MM.1S (cell line): ENCODE measurements at regions not wholly inside any gene's neighbourhood (a gene's known extent, or its start where the extent isn't known, plus 50 kb on each side); places are given as distances from the start of the nearest gene placed in this dataset.

Source experiments
- DNase-seq: peaks from one replicate; pipeline ENCODE4 v3.0.0-alpha.2; 2015
- H2AFZ ChIP-seq: fragments of 300-600 bp; sonication (generic); 2 replicates; pipeline ENCODE4 v1.6.0; 2016; ENCODE audit warnings: antibody characterized with exemption, low read length
- H3F3A ChIP-seq: fragments of 300-600 bp; sonication (generic); 2 replicates; pipeline ENCODE4 v1.6.1; 2016; ENCODE audit warnings: mild to moderate bottlenecking, antibody characterized with exemption, low read length, moderate library complexity, mixed read lengths; ENCODE audit not compliant: insufficient read depth
- H3K27ac ChIP-seq: fragments of 300-600 bp; sonication (generic); 2 replicates; pipeline ENCODE4 v1.5.1; 2016; ENCODE audit warnings: mild to moderate bottlenecking, low read length
- H3K27me3 ChIP-seq: fragments of 300-600 bp; sonication (generic); replicated peaks from 2 replicates; pipeline ENCODE4 v1.6.0; 2016; ENCODE audit warnings: low read length; ENCODE audit not compliant: insufficient read depth
- H3K36me3 ChIP-seq: fragments of 300-600 bp; sonication (generic); replicated peaks from 2 replicates; pipeline ENCODE4 v1.6.1; 2016; ENCODE audit warnings: mild to moderate bottlenecking, low read length, mixed read lengths; ENCODE audit not compliant: insufficient read depth
- H3K4me1 ChIP-seq: fragments of 300-600 bp; sonication (generic); 2 replicates; pipeline ENCODE4 v1.6.1; 2016; ENCODE audit warnings: low read length, mixed read lengths
- H3K4me2 ChIP-seq: fragments of 300-600 bp; sonication (generic); 2 replicates; pipeline ENCODE4 v1.6.0; 2016; ENCODE audit warnings: low read depth, low read length
- H3K4me3 ChIP-seq: fragments of 300-600 bp; sonication (generic); 2 replicates; pipeline ENCODE4 v1.5.1; 2016; ENCODE audit warnings: low read length, mixed read lengths
- H3K79me2 ChIP-seq: fragments of 300-600 bp; sonication (generic); 2 replicates; pipeline ENCODE4 v1.6.1; 2016; ENCODE audit warnings: mixed run types, low read length, mixed read lengths
- H3K9ac ChIP-seq: fragments of 300-600 bp; sonication (generic); 2 replicates; pipeline ENCODE4 v1.6.1; 2016; ENCODE audit warnings: low read length, mixed read lengths
- H3K9me2 ChIP-seq: fragments of 300-600 bp; sonication (generic); replicated peaks from 2 replicates; pipeline ENCODE4 v1.6.1; 2016; ENCODE audit warnings: mild to moderate bottlenecking, low read length, mixed read lengths; ENCODE audit not compliant: insufficient read depth
- H3K9me3 ChIP-seq: fragments of 300-600 bp; sonication (generic); replicated peaks from 2 replicates; pipeline ENCODE4 v1.6.1; 2016; ENCODE audit warnings: mild to moderate bottlenecking, low read length, mixed read lengths; ENCODE audit not compliant: insufficient read depth
- H4K20me1 ChIP-seq: fragments of 300-600 bp; sonication (generic); 2 replicates; pipeline ENCODE4 v1.6.1; 2016; ENCODE audit warnings: mild to moderate bottlenecking, low read length, moderate library complexity, mixed read lengths; ENCODE audit not compliant: insufficient read depth
- CTCF ChIP-seq: fragments of 300-600 bp; sonication (generic); IDR thresholded peaks from 2 replicates; pipeline ENCODE4 v1.5.1; 2016; ENCODE audit warnings: antibody characterized with exemption, low read length, mixed read lengths
- EZH2 ChIP-seq: fragments of 300-600 bp; sonication (generic); optimal IDR thresholded peaks from 2 replicates; pipeline ENCODE3; 2017; ENCODE audit warnings: low read depth, mild to moderate bottlenecking, antibody characterized with exemption, low read length, mixed read lengths
- EZH2phosphoT487 ChIP-seq: fragments of 300-600 bp; sonication (generic); IDR thresholded peaks from 2 replicates; pipeline ENCODE4 v1.6.1; 2018; ENCODE audit warnings: antibody characterized with exemption, low read length

GRCh38 chr3:18567293-18567692 lies 142.2 kb upstream of the SATB1 start:
- no peak for DNase-seq
- H3K4me1 ChIP-seq, result no peaks in the 10 kb centered on the region
- H3K9me2 ChIP-seq, result no peaks in the 10 kb centered on the region
- H3K79me2 ChIP-seq, result no peaks in the 10 kb centered on the region
- no peak overlapping the region for H3K27ac ChIP-seq
- H3K9ac ChIP-seq, result no peak overlapping the region
- no peaks in the 10 kb centered on the region for H3K9me3 ChIP-seq
- TF ChIP-seq EZH2phosphoT487 (no peak), EZH2 (no peak), CTCF (no peak)
- H3F3A ChIP-seq, result no peaks in the 10 kb centered on the region
- no peak overlapping the region for H3K4me3 ChIP-seq
- H3K4me2 ChIP-seq, result no peak overlapping the region
- no peaks in the 10 kb centered on the region for H3K27me3 ChIP-seq
- H4K20me1 ChIP-seq, result no peaks in the 10 kb centered on the region
- H2AFZ ChIP-seq, result no peak overlapping the region
- no peaks in the 10 kb centered on the region for H3K36me3 ChIP-seq

GRCh38 chr3:18562364-18563154 lies 137.4 kb upstream of the SATB1 start:
- H3K4me1 ChIP-seq, result no peaks in the 10 kb centered on the region; the same call in 1 of the 2 replicates

GRCh38 chr3:18559331-18559842 lies 134.2 kb upstream of the SATB1 start:
- Histone ChIP-seq H3K36me3 (no peaks in the 10 kb centered on the region), H3K9ac (no peak overlapping the region), H4K20me1 (no peaks in the 10 kb centered on the region), H3K9me3 (no peaks in the 10 kb centered on the region), H3K27ac (no peak overlapping the region), H3K4me2 (no peak overlapping the region), H3K79me2 (no peaks in the 10 kb centered on the region), H3K4me3 (no peak overlapping the region), H3K9me2 (no peaks in the 10 kb centered on the region), H2AFZ (peak overlapping the region; percentile 77), H3K4me1 (no peaks in the 10 kb centered on the region; the same call in 1 of the 2 replicates), H3K27me3 (no peaks in the 10 kb centered on the region), H3F3A (no peaks in the 10 kb centered on the region)
- TF ChIP-seq EZH2phosphoT487 (no peak), EZH2 (no peak), CTCF (peak; percentile 82)
- DNase-seq, result peak; percentile 43

More at GRCh38 chr3:18562364-18563154, 137.4 kb upstream of the SATB1 start:
- no peak overlapping the region for H3K4me2 ChIP-seq
- H3K27ac ChIP-seq, result no peak overlapping the region
- H4K20me1 ChIP-seq, result no peaks in the 10 kb centered on the region
- no peaks in the 10 kb centered on the region for H3K27me3 ChIP-seq
- no peak overlapping the region for H2AFZ ChIP-seq
- H3K36me3 ChIP-seq, result no peaks in the 10 kb centered on the region
- no peak for TF ChIP-seq EZH2
- TF ChIP-seq CTCF, result no peak
- no peak for TF ChIP-seq EZH2phosphoT487
- no peak overlapping the region for H3K4me3 ChIP-seq
- no peaks in the 10 kb centered on the region for H3K79me2 ChIP-seq
- H3K9me3 ChIP-seq, result no peaks in the 10 kb centered on the region
- no peak overlapping the region for H3K9ac ChIP-seq
- no peaks in the 10 kb centered on the region for H3K9me2 ChIP-seq
- DNase-seq, result no peak
- no peaks in the 10 kb centered on the region for H3F3A ChIP-seq
